ENCODE measurements at regions not wholly inside any gene's neighbourhood (a gene's known extent, or its start where the extent isn't known, plus 50 kb on each side); places are given as distances from the start of the nearest gene placed in this dataset.
"Not testable (repeated sequence)": the region's sequence is repeated elsewhere in the genome, so short reads cannot be mapped to it uniquely, and the experiment has no call there.

DNA sequence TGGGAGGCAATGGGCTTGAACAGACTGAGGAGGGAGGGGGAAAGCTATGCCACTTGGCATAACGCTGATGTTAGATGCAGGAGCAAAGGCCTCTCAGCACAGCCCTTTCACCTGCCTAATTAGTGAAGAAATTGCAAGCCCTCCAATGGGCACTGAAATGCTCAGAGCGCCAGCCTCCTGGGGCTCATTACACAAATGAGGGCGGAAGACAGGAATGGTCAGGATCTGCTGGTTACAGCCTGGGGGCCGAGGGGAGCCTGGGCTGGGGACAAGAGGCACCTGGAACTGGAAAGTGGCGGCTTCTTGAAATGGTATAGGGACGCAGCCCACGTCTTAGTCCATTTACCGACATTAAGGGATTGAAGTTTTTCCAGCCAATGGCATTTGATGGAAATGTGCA lies 50.2 kb upstream of the PLET1 start:
- DNase-seq (ENCODE audit: low spot score) = no peak

DNA sequence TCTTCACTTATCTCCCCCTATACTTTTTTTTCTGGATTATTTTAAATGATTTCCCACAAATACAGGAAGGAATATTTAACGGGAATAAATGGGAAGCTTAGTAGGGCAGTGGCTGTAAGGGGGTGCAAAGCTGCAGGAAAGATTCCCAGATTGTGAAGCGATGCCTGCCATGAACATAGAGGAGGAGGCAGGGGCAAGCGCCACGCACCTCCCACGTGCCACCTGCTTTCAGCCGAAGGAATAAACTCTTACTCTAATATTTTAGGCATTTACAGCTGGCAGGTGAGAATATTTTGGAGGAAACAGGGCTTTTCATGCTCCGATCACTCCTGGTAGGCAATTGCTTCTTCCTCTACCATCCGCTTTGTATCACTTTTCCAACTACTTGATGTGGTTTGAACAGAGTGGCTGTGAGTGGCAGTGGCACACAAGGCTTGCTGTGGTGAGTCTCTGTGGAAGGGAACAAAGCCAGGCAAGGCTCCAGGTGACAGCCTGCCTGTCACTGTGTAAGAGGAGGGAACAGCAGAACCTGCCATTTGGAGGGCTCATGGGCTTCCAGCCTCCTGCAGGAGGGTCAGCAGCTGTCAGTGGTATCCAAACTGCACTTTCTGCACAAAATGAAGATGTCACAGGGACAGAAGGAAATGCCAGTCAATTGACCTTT lies 54.5 kb upstream of the PLET1 start:
- no peak for DNase-seq (ENCODE audit: low spot score)

DNA sequence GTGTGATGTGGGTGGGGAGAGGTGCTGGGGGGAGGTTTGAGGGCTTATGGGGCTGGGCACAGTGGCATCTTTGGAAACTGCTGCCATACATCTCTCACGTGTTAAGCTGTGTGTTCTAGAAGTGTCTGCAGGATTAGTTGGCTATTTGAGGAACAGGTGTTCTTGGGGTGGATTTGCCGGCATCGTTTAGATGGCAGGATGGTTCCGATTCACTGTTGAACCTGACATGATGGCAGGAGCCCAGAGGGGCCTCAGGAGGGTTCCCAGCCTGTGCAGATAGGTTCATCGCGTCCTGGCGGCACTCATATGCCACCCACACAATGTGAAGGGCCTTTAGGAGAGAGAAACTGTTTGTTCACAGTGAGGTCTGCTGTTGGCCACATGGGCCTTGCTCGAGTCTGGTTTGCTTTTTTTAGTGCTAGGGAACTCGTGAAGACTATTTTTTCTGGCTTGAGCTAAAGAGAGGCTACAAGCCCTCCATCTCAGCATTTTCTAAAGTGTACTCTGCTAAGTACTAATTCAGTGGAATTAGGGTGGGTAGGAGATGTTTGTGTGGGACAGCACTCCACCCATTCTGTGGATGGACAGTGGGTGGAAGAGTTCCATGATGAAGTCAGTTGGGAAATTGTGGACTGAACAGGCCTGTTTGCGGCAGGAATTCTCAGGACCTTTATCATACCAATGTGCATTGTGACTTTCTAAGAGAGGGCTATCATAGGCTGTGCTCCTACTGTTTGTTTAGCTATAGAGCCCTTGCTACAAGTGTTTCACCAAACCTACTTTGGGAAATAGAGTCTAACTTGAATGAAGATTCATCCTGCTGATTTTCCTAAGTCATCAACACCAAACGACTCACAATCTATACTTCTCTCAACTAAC lies 55.4 kb upstream of the PLET1 start:
- no peak for DNase-seq (ENCODE audit: low spot score)

DNA sequence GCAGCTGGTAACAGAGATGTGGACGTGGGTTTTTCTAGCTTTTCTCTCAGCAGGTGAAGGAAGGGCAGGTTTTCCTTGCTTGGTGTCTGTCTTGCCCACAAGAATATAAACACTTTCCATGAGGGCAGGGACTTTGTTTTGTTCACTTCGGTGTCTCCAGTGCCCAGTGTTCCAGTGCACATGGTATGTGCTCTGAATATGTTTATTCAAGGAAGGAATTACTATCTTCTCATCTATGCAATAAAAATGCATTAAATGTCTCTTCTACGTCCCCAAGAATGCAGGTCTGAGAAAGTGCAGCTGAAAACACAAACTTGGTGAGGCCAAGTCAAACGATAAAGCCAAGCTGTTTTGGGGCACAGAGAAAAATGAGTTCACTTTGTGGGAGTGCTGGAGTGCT lies 56.3 kb upstream of the PLET1 start:
- DNase-seq (ENCODE audit: low spot score) = no peak

DNA sequence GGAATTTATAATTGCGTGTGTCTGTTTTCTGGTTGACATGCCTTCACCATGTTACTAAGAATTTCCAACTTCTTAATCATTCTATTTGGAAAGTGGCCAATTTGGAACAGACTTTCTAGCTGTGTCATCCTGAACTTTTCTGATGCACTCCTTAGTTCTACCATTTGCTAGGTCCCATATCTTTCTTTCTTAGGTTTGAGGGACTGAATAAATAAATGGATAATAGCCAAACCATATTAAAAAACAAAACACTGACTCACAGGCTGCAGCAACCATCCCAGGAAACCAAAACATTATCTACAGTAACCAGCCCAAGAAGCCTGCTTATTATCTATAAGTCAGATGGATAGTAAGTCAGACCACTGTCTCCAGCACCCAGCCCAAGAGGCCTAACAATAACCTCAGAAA lies 57.5 kb upstream of the PLET1 start:
- DNase-seq (ENCODE audit: low spot score) = no peak

DNA sequence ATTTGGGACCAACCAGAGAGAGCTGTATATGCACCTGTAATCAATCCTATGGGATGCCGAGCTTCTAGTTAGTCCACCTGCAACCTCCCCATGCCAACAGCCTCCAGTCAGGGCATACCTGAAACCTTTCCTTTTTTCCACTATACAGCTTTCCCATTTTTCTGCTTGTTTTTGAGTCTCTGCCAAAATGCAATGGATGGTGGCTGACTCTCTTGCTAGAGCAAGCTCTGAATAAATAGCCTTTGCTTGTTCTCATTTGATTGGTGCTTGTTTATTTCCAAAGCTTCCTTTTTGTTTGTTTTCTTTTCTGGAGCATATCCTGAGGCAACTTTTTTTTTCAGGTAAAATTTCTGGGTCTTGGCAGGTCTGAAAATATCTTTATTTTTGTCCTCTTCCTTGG lies 58.0 kb upstream of the PLET1 start:
- no peak for DNase-seq (ENCODE audit: low spot score)

DNA sequence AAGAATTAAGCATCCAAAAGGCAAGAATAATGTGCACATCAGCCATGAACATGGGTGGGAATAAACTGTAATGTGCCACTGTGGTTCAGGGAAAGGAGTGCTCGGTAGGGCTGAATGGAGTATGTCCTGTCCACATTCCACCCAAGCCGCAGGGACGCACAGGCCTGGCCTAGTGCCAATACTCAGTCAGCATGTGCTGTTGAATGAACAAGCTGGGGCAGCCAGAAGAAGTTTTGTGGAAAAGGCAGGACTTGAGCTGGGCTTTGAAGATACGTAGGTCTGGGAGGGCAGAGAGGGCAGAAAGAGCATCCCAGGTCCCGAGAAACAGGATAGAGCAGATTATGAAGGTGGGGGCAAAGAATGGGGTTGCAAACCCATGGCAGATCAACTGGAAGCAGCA lies 60.0 kb upstream of the PLET1 start:
- DNase-seq (ENCODE audit: low spot score) = no peak

DNA sequence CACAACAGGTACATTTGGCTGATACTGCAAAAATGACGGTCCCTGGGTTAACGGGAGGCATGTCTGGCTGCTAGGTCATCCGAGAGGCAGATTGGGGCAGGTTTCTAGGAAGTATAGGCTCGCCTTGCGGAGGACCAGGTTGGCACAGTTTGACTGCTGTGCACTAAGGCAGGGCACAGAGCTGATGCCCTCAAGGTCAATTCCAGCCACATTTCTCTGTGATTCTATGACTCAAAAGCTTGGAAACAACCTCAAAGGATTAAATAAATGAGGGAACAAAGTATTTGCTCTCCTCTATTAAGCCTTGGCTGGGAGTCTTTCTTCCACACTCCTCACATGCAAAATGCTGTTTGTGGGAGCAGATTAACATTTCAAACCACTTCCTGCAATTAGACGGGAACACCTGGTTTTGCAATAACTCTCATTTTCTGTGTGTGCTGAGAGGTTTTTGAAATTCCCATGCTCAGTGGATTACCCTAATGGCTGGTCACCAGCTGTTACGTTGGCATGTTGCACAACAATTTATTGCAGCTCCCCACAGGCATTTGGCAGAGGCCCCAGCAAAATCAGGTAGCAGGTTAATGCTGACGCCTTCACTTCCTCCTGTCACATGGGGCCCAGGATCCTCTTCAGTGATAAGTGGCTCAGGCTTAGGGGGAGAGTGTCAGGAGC lies 61.0 kb upstream of the PLET1 start:
- DNase-seq (ENCODE audit: low spot score) = no peak

DNA sequence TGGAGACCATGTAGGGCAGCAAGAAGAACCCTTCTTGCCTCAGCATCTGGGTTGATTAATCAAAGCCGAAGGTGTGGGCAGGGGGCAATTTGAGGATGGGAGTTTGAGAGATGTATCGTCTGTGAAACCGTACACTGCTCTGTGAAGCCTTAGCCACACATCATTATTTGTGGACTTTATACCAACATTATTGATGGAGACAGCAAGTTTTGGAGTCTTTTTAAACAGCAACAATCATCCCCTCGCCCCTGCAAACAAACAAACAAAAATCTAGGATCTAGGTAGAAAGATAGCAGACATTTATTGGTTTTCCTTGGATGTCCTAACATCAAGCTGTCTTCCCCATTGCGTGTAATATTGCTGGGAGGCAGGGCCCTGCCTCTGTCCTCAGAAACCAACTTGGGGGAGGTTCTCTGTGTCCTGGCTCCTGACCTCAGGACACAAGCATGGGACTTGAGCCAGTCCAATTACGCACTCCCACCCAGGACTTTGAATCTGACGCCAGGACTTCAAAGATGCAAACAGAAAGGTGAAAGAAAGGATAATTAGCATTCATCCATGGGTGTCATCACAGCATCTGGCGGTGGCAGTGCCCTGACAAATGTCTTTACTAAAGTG lies 61.6 kb upstream of the PLET1 start:
- DNase-seq (ENCODE audit: low spot score) = no peak

DNA sequence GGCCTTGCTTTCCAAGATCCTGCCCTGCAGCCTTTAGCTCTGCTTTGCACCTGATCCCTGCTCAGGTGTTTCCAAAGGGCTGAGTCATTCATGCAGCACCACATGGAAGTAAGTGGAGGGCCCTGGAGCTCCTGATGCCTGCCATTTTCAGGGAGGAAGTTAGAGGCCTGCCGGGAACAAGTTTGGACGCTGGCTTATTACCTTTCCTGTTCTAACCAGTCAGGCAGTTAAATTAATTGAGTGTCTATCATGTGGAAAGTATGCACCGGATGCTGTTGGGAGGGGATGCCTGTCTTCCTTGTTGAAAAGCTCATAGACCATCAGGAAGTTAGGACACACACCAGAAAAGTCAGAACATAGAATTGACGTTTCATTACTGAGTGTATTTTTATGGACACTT lies 73.7 kb upstream of the PLET1 start:
- DNase-seq (ENCODE audit: low spot score) = no peak

DNA sequence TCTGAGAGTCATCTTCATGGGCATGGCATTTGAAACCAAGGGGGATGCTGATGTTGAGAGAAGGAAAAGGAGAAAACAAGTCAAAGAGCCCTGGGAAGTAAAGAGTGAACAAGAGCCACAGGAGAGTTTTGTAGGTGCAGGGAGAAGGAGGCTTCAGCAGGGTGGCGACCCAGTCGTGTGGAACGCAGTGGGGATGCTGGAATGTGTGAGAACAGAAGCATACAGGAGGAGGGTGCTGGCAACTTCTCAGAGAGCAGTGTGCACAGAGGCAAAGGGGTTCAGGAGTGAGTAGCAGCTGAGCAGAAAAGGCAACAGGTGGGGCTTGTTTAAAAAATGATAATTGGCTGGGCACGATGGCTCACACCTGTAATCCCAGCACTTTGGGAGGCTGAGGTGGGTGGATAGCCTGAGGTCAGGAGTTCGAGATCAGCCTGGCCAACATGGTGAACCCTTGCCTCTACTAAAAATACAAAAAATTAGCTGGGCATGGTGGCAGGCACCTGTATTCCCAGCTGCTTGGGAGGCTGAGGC lies 75.8 kb upstream of the PLET1 start:
- DNase-seq (ENCODE audit: low spot score) = no peak

DNA sequence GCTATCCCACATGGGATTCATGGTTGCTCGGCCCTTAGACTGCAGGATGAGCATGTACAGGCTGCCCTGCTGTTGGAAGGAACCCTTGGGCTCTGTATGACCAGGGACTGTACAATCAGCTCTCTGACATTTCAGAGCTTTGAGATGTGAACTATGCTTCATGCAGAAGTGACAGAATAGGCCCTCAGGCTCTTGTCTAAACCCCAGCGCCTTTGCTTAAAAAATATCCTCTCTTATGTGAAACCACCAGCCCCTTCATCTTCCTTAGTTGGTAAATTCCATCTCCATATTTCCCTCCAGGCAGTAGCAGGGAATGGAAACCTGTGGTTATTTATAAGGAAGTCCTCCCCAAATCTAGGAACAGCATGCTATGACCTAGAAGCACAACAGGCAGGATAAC lies 78.9 kb upstream of the PLET1 start:
- no peak for DNase-seq (ENCODE audit: low spot score)

DNA sequence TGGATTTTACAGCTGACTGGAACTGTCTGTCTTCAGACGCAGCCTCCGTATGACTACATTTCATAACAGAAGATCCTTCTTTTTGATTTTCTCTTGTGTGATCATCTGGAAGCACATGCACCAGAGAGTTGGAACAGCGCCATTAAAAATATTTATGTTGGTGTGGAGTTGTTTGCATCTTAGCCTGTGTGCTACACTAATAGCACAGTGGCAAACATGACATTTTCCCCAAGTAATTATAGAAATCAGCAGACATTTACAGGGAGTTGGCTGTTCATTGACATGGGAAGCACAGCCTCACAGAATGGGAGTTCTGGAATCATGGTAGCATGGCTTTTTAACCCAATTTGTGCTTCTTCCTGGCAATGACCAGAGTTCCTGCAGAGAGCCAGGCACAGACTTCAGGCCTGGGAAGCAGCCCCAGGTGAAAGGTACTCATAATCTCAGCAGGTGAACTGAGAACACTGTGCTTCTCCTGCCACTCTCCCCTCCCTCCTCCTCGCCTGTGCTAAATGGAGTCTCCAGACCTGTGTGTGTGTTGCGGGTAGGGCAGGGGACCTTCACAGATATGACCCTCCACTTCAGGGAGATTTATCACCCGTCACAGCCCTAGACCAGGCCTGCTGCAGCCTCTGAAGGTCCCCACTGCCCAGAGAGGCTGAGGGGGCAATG lies 82.8 kb upstream of the PLET1 start:
- no peak for DNase-seq (ENCODE audit: low spot score)

DNA sequence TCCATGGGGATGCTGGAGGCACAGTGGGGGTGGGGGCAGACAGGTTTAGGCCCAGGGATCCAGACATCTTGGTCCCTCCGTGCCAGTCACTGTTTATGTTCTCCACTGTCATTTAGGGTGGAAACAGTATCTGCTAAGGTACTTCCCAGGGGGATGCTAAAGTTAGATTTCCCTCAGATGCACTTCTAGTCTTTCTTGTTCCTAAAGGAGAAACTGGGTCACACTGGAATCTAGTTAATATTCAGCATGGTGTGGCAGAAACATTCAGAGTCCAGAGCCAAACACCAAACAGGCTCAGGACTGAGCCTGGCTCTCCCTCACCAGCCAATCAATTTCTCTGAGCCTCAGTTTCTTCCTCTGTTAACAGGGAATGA lies 83.4 kb upstream of the PLET1 start:
- DNase-seq (ENCODE audit: low spot score) = no peak

DNA sequence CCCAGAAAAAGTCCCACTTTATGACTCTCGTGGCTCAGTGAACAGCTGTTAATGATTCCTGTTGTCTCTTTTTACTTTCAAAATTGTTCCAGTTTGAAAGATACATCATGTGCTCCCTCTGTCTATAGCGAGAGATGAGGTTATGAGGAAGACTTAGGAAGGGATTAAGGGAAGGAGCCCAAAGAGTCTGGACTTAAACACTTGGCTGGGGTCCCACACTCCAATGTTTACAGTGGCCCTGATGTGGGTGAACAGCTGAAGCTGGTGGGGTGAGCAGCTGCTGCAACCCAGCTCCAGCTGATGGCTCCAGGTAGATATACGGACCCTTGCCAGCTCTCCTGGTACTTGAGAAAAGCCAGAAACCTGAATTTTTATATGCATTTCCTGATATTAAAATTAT lies 84.5 kb upstream of the PLET1 start:
- no peak for DNase-seq (ENCODE audit: low spot score)

DNA sequence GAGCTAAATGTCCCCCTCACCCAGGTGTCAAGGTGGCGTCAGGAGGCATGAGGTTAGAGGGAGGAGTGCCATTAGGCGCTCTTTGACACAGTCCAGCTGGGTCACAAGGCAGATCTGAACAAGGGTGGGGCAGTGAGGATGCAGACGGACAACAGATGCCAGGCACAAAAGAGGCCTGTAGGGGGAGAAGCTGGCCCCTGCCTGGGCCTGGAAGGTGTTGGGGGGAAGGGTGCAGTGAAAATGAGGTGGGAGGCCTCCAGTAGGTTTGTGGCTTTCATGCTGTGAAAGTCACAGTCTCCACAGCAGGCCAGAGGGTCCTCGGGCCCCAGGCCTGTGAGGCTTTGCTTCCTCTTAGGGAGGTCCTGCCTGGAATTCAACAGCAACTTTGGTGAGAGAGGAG lies 85.0 kb upstream of the PLET1 start:
- DNase-seq (ENCODE audit: low spot score) = no peak

DNA sequence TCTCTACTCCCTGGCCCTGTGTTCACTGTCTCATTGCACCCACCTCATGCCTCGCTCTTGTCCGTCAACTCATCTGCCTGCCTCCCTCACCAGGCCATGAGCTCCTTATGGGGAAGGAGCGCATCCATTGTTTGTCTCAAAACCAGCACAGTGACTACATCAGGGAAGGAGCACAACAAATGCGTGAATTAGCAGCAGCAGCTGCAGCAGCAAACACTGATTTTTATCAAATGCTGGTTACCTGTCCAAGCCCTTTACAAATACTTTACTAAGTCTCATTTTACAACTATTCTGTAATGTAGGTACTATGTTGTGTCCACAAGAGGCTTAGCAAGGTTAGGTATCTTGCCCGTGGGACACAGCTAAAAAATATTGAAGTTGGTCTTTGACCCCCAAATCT lies 85.9 kb upstream of the PLET1 start:
- no peak for DNase-seq (ENCODE audit: low spot score)

DNA sequence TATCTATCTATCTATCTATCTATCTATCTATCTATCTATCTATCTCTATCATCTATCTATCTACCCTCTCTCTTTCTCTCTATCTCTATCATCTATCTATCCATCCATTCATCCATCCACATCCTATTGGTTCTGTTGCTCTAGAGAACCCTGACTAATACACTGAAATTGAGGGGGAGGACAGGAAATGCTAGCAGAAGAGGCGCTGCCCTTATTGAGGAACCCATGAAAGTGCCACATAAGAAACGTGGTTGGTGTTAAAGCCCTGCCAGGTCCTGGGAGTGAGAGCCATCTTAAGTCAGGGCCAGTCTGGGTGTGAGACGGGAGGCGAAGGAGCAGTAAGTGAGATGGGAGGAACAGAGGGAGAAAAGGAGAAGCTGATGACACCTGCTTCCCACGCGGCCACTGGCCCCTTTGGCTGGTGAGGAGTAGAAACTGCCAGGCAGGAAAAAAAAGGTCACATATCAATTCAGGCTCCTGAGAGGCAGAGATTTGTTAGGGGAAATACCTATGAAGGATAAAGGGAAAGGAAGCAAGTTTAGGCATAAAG lies 87.9 kb upstream of the PLET1 start:
- DNase-seq (ENCODE audit: low spot score) = no peak

DNA sequence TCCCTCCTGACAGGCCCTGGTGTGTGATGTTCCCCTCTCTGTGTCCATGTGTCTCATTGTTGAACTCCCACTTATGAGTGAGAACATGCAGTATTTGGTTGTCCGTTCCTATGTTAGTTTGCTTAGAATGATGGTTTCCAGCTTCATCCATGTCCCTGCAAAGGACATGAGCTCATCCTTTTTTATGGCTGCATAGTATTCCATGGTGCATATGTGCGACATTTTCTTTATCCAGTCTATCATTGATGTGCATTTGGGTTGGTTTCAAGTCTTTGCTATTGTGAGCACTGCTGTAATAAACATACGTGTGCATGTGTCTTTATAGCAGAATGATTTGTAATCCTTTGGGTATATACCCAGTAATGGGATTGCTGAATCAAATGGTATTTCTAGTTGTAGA lies 90.8 kb upstream of the PLET1 start:
- not testable (repeated sequence) for DNase-seq (ENCODE audit: low spot score)

DNA sequence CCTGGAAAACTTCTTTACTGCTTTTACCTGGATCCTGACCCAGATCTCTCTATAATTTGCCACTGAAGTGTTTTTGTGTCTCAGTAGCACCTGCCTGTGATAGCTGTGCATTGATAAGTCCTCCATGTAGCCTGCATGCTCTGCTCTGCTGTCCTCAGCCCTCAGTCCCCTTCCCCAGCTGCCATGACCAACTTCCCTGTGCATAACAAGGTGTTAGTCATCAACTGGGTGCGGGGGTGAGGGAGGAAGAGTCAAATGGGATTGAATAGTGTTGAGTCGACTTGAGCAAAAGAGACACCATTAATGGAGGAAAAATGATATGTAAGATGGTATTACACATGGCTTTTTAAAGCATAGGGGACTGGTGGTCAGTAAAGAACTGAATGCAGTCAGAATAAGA lies 92.2 kb upstream of the PLET1 start:
- DNase-seq (ENCODE audit: low spot score) = no peak

DNA sequence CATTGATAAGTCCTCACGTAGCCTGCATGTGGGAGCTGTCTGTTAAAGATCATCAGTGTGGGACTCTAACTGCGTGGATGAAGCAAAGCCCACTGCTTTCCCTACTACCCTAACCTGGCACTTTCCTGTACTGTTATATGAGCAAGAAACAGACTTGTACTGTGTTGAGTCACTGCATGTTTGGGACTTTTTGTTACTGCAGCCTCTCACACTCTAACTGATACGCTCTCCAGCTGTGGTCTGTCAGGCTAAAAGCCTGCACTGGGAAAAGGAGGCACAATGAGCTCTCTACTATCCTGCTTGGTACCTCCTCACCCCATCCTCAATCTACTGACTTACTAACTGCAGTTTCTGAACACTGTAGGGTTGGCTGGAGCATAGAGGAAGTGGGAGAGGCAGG lies 93.7 kb upstream of the PLET1 start:
- DNase-seq (ENCODE audit: low spot score) = no peak

DNA sequence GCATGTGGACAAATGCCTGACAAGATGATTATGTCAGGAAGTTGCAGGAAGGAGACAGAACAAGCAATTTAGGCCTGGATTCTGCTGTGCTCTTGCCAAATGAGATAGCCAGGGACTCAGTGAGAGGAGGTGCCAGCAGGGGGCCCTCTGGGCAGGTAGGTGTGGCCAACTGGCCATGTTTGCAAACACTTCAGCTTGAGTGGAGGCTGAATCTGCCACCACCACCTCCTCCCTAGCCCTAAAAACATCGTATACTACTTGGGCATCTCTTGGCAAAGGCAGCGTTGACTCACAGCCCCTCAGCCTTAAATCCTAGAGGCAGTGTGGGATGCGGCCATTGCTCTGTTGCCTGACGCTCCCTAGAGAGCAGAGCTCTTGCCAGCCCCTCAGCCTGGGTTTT lies 95.1 kb upstream of the PLET1 start:
- no peak for DNase-seq (ENCODE audit: low spot score)

Measured in CD4-positive, alpha-beta T cell treated with Interleukin-6 at 100 ng/mL for 8 hours (primary cell).